Mesenchymal stem cell (in vitro differentiated cells and primary cell): ENCODE measurements at regions not wholly inside any gene's neighbourhood (a gene's known extent, or its start where the extent isn't known, plus 50 kb on each side); places are given as distances from the start of the nearest gene placed in this dataset.

ENCODE experiments used
- DNase-seq: peaks from one replicate; pipeline ENCODE4 v3.0.0-alpha.2; 2013
- H2AFZ ChIP-seq: one replicate; pipeline ENCODE4 v1.6.1; 2013; ENCODE audit warnings: low read depth, mild to moderate bottlenecking, control low read depth, inconsistent platforms, low read length, moderate library complexity
- H2AK5ac ChIP-seq: 2 replicates; pipeline ENCODE4 v1.6.1; 2013; ENCODE audit warnings: low read length, moderate library complexity, mild to moderate bottlenecking, inconsistent platforms; ENCODE audit not compliant: severe bottlenecking
- H2BK120ac ChIP-seq: one replicate; pipeline ENCODE4 v1.6.1; 2013; ENCODE audit warnings: low read depth, mild to moderate bottlenecking, inconsistent platforms, low read length, moderate library complexity
- H2BK12ac ChIP-seq, 2 experiments: one replicate each; pipeline ENCODE4 v1.6.1; 2013; ENCODE audit warnings: inconsistent platforms in 2 of 2, low read length in 2 of 2, mild to moderate bottlenecking in 2 of 2, moderate library complexity in 2 of 2, control low read depth in 1 of 2
- H2BK15ac ChIP-seq: one replicate; pipeline ENCODE4 v1.6.1; 2013; ENCODE audit warnings: mild to moderate bottlenecking, low read depth, inconsistent platforms; ENCODE audit not compliant: poor library complexity, severe bottlenecking
- H2BK5ac ChIP-seq: 2 replicates; pipeline ENCODE4 v1.6.1; 2013; ENCODE audit warnings: low read depth, mild to moderate bottlenecking, low read length, control low read depth, inconsistent platforms; ENCODE audit not compliant: poor library complexity, severe bottlenecking
- H3K14ac ChIP-seq, 2 experiments: one replicate each; pipeline ENCODE4 v1.6.1; 2013; ENCODE audit warnings: inconsistent platforms in 2 of 2, low read length in 2 of 2, control low read depth in 1 of 2, mild to moderate bottlenecking in 1 of 2, moderate library complexity in 1 of 2
- H3K18ac ChIP-seq, 2 experiments: one replicate each; pipeline ENCODE4 v1.6.1; 2013; ENCODE audit warnings: inconsistent platforms in 2 of 2, low read length in 2 of 2, control low read depth in 1 of 2, low read depth in 1 of 2, mild to moderate bottlenecking in 1 of 2
- H3K23ac ChIP-seq, 2 experiments: one replicate each; pipeline ENCODE4 v1.6.1; 2013; ENCODE audit warnings: inconsistent platforms in 2 of 2, low read length in 2 of 2, mild to moderate bottlenecking in 2 of 2, moderate library complexity in 2 of 2, control low read depth in 1 of 2
- H3K27ac ChIP-seq: 2 replicates; pipeline ENCODE4 v1.5.1; 2013; ENCODE audit warnings: mild to moderate bottlenecking, moderate library complexity, low read length, control low read depth, inconsistent platforms; ENCODE audit not compliant: poor library complexity, severe bottlenecking
- H3K27me3 ChIP-seq, 2 experiments: 2 replicates each; pipeline versions ENCODE4 v1.6.1 to v1.7.0; 2013; ENCODE audit warnings: low read length in 2 of 2, mild to moderate bottlenecking in 2 of 2, moderate library complexity in 2 of 2, control low read depth in 1 of 2, inconsistent platforms in 1 of 2; ENCODE audit not compliant: control insufficient read depth in 1 of 2, insufficient read depth in 1 of 2
- H3K36me3 ChIP-seq, 2 experiments: 2 replicates each; pipeline versions ENCODE4 v1.6.1 to v1.7.0; 2013; ENCODE audit warnings: low read length in 2 of 2, control low read depth in 1 of 2, inconsistent platforms in 1 of 2, low read depth in 1 of 2, mild to moderate bottlenecking in 1 of 2; ENCODE audit not compliant: insufficient read depth in 2 of 2, control insufficient read depth in 1 of 2
- H3K4ac ChIP-seq, 2 experiments: one replicate each; pipeline ENCODE4 v1.6.1; 2013; ENCODE audit warnings: inconsistent platforms in 2 of 2, low read length in 2 of 2, mild to moderate bottlenecking in 2 of 2, moderate library complexity in 2 of 2, control low read depth in 1 of 2, low read depth in 1 of 2
- H3K4me1 ChIP-seq: 2 replicates; pipeline ENCODE4 v1.6.1; 2013; ENCODE audit warnings: low read depth, low read length, control low read depth; ENCODE audit not compliant: control insufficient read depth, insufficient read depth
- H3K4me2 ChIP-seq: 2 replicates; pipeline ENCODE4 v1.6.1; 2013; ENCODE audit warnings: low read length, mild to moderate bottlenecking, inconsistent platforms; ENCODE audit not compliant: poor library complexity, severe bottlenecking
- H3K4me3 ChIP-seq, 2 experiments: 2 replicates each; pipeline versions ENCODE4 v1.5.1 to v1.7.0; 2013; ENCODE audit warnings: low read length in 2 of 2, mild to moderate bottlenecking in 2 of 2, control low read depth in 1 of 2, low read depth in 1 of 2; ENCODE audit not compliant: insufficient read depth in 1 of 2
- H3K79me1 ChIP-seq: replicated peaks from 2 replicates; pipeline ENCODE4 v1.6.1; 2013; ENCODE audit warnings: mild to moderate bottlenecking, control low read depth, low read length, inconsistent platforms; ENCODE audit not compliant: poor library complexity, severe bottlenecking
- H3K9ac ChIP-seq: 2 replicates; pipeline ENCODE4 v1.7.0; 2013; ENCODE audit warnings: mild to moderate bottlenecking, low read length, moderate library complexity
- H3K9me3 ChIP-seq: 2 replicates; pipeline ENCODE4 v1.7.0; 2013; ENCODE audit warnings: mild to moderate bottlenecking, low read length; ENCODE audit not compliant: control insufficient read depth
- H4K8ac ChIP-seq: one replicate; pipeline ENCODE4 v1.6.1; 2013; ENCODE audit warnings: inconsistent platforms, mild to moderate bottlenecking, low read length, moderate library complexity
- H4K91ac ChIP-seq: one replicate; pipeline ENCODE4 v1.6.1; 2013; ENCODE audit warnings: mild to moderate bottlenecking, low read length, inconsistent platforms
- WGBS: methylation state at CpG from one replicate; pipeline ENCODE4 v1.1.7; 2013; ENCODE audit warnings: mixed read lengths; 5-methylcytosine and 5-hydroxymethylcytosine counted together

GRCh38 chr15:61657461-61657860, 402.8 kb downstream of the VPS13C start:
- no peak for DNase-seq
- H3K18ac ChIP-seq: no peak overlapping the region
- H3K4me3 ChIP-seq: no peak overlapping the region
- H3K4me1 ChIP-seq: peaks cover 2% of the 10 kb centered on the region
- no peaks in the 10 kb centered on the region for H3K27me3 ChIP-seq
- no peak overlapping the region for H2BK120ac ChIP-seq
- H3K4me2 ChIP-seq: no peak overlapping the region
- H3K36me3 ChIP-seq: no peaks in the 10 kb centered on the region
- no peak overlapping the region for H3K27ac ChIP-seq
- H4K91ac ChIP-seq: no peak overlapping the region
- no peak overlapping the region for H2BK12ac ChIP-seq
- H2AK5ac ChIP-seq: no peak overlapping the region
- 95% methylated on average over 4 of the region's 4 CpGs for WGBS
- H2BK5ac ChIP-seq: no peak overlapping the region
- H4K8ac ChIP-seq: no peak overlapping the region
- no peak overlapping the region for H3K4ac ChIP-seq
- no peak overlapping the region for H2BK15ac ChIP-seq
- H3K23ac ChIP-seq: no peak overlapping the region
- H2AFZ ChIP-seq: no peak overlapping the region
- no peak overlapping the region for H3K14ac ChIP-seq
- H3K79me1 ChIP-seq: no peaks in the 10 kb centered on the region
- H3K9me3 ChIP-seq: no peaks in the 10 kb centered on the region
- no peak overlapping the region for H3K9ac ChIP-seq

- Histone ChIP-seq H3K23ac (no peak overlapping the region), H3K4me1 (peaks cover 2% of the 10 kb centered on the region), H2AK5ac (no peak overlapping the region), H2AFZ (no peak overlapping the region), H3K4ac (no peak overlapping the region), H2BK12ac (no peak overlapping the region), H3K79me1 (no peaks in the 10 kb centered on the region), H4K91ac (no peak overlapping the region), H3K27ac (no peak overlapping the region), H2BK5ac (no peak overlapping the region), H3K9me3 (no peaks in the 10 kb centered on the region), H4K8ac (no peak overlapping the region), H3K27me3 (no peaks in the 10 kb centered on the region), H2BK15ac (no peak overlapping the region), H3K14ac (no peak overlapping the region), H3K4me3 (no peak overlapping the region), H3K18ac (no peak overlapping the region), H3K9ac (no peak overlapping the region), H2BK120ac (no peak overlapping the region), H3K36me3 (no peaks in the 10 kb centered on the region), H3K4me2 (no peak overlapping the region)
- 88% methylated on average over 11 of the region's 11 CpGs for WGBS
- DNase-seq: no peak
These were observed 403.9 kb downstream of the VPS13C start for GRCh38 chr15:61656391-61656790.

GRCh38 chr15:61655881-61656280, 404.4 kb downstream of the VPS13C start:
- Histone ChIP-seq H4K8ac (no peak overlapping the region), H2BK120ac (no peak overlapping the region), H3K36me3 (no peaks in the 10 kb centered on the region), H2BK12ac (no peak overlapping the region), H3K9me3 (no peaks in the 10 kb centered on the region), H2AK5ac (no peak overlapping the region), H2AFZ (no peak overlapping the region), H2BK15ac (no peak overlapping the region), H3K27ac (no peak overlapping the region), H4K91ac (no peak overlapping the region), H3K79me1 (no peaks in the 10 kb centered on the region), H2BK5ac (no peak overlapping the region), H3K4me2 (no peak overlapping the region), H3K4me1 (peaks cover 2% of the 10 kb centered on the region), H3K14ac (no peak overlapping the region), H3K23ac (no peak overlapping the region), H3K18ac (no peak overlapping the region), H3K9ac (no peak overlapping the region), H3K4ac (no peak overlapping the region), H3K4me3 (no peak overlapping the region), H3K27me3 (no peaks in the 10 kb centered on the region)
- WGBS: 60% methylated on average over 2 of the region's 3 CpGs
- DNase-seq: no peak

- H2BK5ac ChIP-seq: no peak overlapping the region
- peaks cover 2% of the 10 kb centered on the region for H3K4me1 ChIP-seq
- H4K8ac ChIP-seq: no peak overlapping the region
- WGBS: 68% methylated on average over 12 of the region's 12 CpGs
- H2AK5ac ChIP-seq: no peak overlapping the region
- H3K4ac ChIP-seq: no peak overlapping the region
- no peak overlapping the region for H2BK15ac ChIP-seq
- no peak overlapping the region for H2BK12ac ChIP-seq
- H3K14ac ChIP-seq: no peak overlapping the region
- H3K27ac ChIP-seq: no peak overlapping the region
- DNase-seq: no peak
- H4K91ac ChIP-seq: no peak overlapping the region
- peaks cover 0 to 4% of the 10 kb centered on the region in 2 experiments for H3K27me3 ChIP-seq
- no peak overlapping the region for H3K4me2 ChIP-seq
- H3K36me3 ChIP-seq: no peaks in the 10 kb centered on the region
- no peak overlapping the region for H3K9ac ChIP-seq
- H3K79me1 ChIP-seq: no peaks in the 10 kb centered on the region
- no peak overlapping the region for H2AFZ ChIP-seq
- no peak overlapping the region for H3K18ac ChIP-seq
- no peak overlapping the region for H3K4me3 ChIP-seq
- H3K9me3 ChIP-seq: no peaks in the 10 kb centered on the region
- no peak overlapping the region for H2BK120ac ChIP-seq
- H3K23ac ChIP-seq: no peak overlapping the region
These were observed 405.3 kb downstream of the VPS13C start for GRCh38 chr15:61654918-61655317.
